Stimulated activated naive CD8-positive, alpha-beta T cell treated with anti-CD3 and anti-CD28 coated beads, Interleukin-15, Interleukin-2, amounts not matched to agents 100 U/mL and 50 U/mL, for 24 hours (primary cell): ENCODE measurements at regions not wholly inside any gene's neighbourhood (a gene's known extent, or its start where the extent isn't known, plus 50 kb on each side); places are given as distances from the start of the nearest gene placed in this dataset.
"Not testable (repeated sequence)": the region's sequence is repeated elsewhere in the genome, so short reads cannot be mapped to it uniquely, and the experiment has no call there.

Experiments used
- ATAC-seq: fragments of 150-1000 bp; cut with Tn5 transposase; one replicate; pipeline ENCODE4 v1.10.0; 2021
- DNase-seq: peaks from one replicate; pipeline ENCODE4 v3.0.0; 2021

DNA sequence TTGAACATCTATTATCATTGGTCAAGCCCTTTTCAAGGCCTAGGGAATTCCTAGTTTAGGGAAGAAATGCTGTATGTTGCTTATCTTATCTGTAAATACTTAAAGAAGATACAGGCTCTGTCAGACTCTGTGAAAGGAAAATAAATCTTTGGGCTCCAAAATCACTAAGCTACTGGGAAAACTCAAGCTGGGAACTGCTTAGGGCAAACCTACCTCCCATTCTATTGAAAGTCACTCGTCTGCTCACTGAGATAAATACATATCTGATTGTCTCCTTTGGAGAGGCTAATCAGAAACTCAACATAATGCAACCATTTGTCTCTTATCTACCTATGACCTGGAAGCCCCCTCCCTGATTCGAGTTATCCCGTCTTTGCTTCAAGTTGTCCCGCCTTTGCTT, 108.6 kb upstream of the NDST4 start:
- DNase-seq, result no peak
- ATAC-seq, result no peak

DNA sequence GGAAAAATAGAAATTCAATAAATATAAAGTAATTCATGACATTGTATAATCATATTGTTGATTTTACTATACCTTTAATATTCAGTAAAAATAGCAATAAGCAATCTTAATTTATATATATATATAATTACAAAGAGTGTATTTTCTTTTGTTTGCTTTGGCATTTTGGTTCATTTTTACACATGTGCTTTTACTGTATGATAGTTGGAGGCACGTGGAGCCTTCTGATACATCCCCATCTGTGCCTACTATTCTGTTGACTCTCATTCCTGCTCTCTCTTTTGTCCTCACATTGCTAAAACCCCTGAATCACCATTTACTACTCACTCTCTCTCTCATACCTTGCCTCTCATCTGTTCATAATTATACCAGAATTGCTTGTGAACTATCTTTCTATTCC, 106.4 kb upstream of the NDST4 start:
- no peak for DNase-seq
- no peak for ATAC-seq

DNA sequence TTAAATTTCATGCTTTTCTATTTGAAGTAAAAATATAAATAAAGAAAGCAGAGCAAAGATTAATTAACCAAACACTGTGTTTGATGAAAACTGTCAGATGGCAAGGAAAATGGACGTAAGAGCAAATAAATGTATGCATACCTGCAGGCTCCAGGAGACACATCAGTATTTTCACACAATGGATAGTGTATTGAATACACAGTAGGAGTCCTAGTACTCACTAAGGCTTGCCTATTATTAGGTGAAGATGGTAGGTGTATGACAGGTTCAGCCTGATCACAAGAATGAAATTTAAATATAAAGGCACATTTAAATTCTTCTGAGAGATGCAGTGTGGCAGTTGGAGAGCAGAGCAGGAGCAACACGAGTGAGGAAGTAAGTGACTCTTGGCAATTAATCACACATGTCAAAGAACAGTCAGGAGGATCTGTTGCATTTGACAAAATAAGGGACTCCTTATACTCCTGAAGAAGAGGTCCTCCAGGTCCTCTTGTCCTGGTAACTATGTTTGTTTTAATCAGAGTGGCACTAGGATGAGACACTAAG, 106.0 kb upstream of the NDST4 start:
- ATAC-seq, result no peak
- no peak for DNase-seq

DNA sequence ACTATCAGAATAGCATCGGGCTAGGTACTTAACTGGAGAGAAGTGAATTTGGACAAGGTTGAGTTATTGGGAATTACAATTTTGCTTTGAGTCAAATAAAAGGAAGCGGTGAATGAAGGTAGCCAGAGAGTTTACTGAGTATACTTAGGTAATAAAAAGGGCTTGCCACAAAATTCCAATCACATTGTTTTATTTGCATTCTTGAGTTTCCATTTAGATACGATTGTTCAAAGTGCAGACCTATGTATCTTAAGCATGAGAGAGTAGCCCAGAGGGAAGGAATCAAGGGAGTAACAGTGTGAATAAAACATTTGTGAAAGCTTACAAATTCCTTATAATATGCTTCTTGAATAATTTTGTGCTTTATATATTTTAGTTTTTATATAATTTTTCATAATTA, 102.5 kb upstream of the NDST4 start:
- ATAC-seq, result no peak
- DNase-seq, result no peak

DNA sequence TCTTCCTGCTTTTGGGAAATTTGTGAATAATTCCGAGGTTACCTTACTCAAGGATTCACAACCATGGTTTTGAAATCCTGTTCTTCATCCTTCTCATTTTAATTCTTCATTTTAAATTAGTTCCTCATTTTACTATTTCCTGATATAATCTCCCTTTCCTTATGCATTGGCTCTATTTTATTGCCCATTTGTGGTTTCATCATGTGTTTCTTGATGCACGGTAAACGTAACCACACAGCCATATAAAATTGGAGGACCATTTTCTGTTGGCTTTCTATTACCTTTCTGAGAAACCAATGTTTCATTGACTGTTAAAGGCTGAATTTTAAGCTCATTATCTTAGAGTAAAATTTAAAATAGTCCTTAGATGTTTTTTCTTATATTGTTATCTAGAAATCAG, 100.3 kb upstream of the NDST4 start:
- DNase-seq (no peak), ATAC-seq (no peak)

DNA sequence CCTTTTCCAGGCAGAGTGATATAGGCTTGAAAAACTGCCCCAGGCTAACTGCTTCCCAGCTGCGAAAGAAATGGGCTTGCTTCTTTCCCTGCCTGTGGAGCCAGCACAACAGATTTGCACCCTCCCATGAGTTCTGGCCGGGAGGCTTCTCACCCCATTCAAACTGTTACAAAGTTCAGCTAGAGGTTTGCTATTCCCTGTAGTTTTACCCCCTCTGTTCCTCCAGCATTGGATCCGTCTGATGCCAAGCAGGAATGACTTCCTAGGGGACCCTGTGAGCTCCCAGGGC, 87.6 kb upstream of the NDST4 start:
- no peak for DNase-seq

DNA sequence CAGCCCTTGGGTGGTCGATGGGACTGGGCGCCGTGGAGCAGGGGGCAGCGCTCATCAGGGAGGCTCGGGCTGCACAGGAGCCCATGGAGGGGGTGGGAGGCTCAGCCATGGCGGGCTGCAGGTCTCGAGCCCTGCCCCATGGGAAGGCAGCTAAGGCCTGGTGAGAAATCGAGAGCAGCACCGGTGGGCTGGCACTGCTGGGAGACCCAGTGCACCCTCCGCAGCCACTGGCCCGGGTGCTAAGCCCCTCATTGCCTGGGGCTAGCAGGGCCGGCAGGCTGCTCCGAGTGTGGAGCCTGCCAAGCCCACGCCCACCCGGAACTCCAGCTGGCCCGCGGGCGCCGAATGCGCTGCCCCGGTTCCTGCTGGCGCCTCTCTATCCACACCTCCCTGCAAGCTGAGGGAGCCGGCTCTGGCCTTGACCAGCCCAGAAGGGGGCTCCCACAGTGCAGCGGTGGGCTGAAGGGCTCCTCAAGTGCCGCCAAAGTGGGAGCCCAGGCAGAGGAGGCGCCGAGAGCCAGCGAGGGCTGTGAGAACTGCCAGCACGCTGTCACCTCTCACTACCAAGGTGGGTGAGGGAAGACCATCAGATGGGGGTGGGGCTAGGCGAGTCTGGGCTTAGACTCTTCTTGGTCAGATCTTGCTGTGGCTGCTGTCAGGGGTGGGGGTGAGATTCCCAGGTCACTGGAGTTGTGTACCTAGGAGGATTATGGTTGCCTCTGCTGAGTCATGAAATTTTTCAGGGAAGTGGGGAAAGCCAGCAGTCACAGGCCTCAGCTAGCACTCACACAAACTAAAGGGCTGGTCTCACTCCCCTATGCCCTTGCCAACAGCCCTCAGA, 87.0 kb upstream of the NDST4 start:
- not testable (repeated sequence) for ATAC-seq

More for the DNA sequence above, 87.6 kb upstream of the NDST4 start:
- no peak for ATAC-seq

DNA sequence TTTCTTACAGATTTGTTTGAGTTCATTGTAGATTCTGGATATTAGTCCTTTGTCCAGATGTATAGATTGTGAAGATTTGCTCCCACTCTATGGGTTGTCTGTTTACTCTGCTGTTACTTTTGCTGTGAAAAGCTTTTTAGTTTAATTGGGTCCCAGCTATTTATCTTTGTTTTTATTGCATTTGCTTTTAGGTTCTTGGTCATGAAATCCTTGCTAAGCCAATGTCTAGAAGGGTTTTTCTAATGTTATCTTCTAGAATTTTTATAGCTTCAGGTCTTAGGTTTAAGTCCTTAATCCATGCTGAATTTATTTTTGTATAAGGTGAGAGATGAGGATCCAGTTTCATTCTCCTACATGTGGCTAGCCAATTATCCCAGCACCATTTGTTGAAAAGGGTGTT, 81.2 kb upstream of the NDST4 start:
- not testable (repeated sequence) for DNase-seq, ATAC-seq

More for the DNA sequence above, 87.0 kb upstream of the NDST4 start:
- DNase-seq, result not testable (repeated sequence)

DNA sequence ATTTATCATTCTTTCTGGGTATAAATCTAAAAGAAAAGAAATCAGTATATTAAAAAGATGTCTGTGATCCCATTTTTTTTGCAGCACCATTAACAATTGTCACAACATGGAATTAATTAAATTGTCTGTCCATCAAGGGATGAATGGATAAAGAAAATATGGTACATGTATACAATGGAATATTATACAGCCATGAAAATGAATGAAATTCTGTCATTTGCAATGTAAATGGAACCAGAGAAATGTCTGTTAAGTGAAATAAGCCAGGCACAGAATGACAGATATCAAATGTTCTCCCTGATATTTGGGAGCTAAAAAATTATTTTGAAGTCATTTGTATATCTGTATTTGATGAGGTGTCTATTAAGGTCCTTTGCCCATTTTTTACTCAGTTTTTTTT, 77.1 kb upstream of the NDST4 start:
- no peak for ATAC-seq
- no peak for DNase-seq

DNA sequence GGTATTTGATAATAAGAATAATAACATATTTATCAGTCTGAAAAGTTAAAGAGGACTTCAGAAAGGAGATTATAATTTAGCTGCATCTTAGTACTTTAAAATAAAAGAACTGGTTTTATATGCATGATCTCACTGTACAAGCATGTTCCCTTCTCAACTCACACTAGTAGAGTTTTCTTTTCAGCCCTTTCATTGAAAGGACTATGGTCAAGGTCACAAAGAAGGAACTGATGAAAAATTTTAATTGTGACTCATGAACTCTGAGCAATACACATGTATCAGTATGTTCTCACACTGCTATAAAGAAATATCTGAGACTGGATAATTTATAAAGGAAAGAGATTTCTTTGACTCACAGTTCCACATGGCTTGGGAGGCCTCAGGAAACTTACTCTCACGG, 73.7 kb upstream of the NDST4 start:
- no peak for DNase-seq
- ATAC-seq, result no peak

DNA sequence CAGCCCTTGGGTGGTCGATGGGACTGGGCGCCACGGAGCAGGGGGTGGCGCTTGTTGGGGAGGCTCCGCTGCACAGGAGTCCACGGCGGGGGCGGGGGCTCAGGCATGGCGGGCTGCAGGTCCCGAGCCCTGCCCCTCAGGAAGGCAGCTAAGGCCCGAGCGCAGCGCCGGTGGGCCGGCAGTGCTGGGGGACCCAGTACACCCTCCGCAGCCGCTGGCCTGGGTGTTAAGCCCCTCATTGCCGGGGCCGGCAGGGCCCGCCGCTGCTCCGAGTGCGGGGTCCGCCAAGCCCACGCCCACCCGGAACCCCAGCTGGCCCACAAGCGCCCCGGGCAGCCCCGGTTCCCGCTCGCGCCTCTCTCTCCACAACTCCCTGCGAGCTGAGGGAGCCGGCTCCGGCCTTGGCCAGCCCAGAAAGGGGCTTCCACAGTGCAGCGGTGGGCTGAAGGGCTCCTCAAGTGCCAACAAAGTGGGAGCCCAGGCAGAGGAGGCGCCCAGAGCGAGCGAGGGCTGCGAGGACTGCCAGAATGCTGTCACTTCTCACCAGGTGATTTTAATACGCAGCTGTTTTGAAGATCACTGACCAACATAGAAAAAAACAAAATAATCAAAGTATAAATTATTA, 66.1 kb upstream of the NDST4 start:
- not testable (repeated sequence) for DNase-seq, ATAC-seq

DNA sequence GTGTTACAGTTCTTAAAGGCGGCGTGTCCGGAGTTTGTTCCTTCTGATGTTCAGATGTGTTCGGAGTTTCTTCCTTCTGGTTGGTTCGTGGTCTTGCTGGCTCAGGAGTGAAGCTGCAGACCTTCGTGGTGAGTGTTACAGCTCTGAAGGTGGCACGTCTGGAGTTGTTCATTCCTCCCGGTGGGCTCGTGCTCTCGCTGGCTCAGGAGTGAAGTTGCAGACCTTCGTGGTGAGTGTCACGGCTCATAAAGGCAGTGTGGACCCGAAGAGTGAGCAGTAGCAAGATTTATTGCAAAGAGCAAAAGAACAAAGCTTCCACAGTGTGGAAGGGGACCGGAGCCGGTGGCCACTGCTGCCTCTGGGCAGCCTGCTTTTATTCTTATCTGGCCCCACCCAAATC, 65.3 kb upstream of the NDST4 start:
- ATAC-seq, result not testable (repeated sequence)

DNA sequence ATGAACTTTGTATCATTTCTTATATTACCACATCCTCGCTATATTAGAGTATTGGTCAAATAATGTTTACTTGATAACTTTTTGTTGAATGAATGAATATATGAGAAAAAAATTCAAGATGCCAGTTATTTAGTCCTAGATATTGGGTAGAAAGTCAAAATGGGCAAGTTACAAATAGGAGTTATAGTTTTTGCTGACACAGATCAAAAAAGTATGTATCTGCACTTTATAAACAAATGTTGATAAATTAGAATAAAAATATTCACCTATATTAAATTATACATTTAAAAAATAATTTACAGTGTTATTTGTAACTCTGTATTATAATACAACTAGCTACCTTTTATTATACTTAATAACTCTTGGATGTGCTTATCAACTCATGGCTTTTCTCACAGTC, 57.8 kb upstream of the NDST4 start:
- DNase-seq, result no peak
- no peak for ATAC-seq

More for the DNA sequence above, 65.3 kb upstream of the NDST4 start:
- not testable (repeated sequence) for DNase-seq

DNA sequence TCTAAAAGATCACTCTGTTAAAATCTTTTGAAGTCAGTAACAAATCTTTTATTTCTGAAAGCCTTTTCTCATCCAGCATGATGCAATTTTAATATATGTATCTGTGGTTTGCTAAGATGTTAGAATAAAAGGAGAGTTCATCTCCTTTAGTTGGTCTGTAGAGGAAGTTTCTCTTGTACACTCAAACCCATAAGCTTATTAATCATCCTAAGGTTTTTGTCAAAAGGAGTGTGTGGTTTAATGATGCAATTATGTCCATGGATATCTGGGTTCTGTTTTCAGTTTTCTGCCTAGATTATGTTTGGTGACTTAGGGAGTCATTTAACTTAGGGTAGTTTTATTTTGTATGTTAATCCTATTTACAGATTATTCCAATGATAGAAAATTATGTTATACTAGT, 52.1 kb upstream of the NDST4 start:
- DNase-seq (no peak), ATAC-seq (no peak)
